Spleen (tissue), 7 donors: ENCODE measurements at regions not wholly inside any gene's neighbourhood (a gene's known extent, or its start where the extent isn't known, plus 50 kb on each side); places are given as distances from the start of the nearest gene placed in this dataset.

Source experiments
- POLR2A ChIP-seq, 3 donors: fragments of 450-650 bp; IDR thresholded peaks; one replicate each; pipeline ENCODE4 v1.5.1; 2017; ENCODE audit warnings: antibody characterized with exemption in 3 of 3, mild to moderate bottlenecking in 1 of 3
- POLR2AphosphoS5 ChIP-seq, 3 donors: sonication (generic); formaldehyde crosslinking; IDR thresholded peaks; one replicate each; pipeline ENCODE4 v1.5.1; 2017; ENCODE audit warnings: antibody characterized with exemption in 3 of 3
- TF ChIP-seq, protein P1 (sequence below), 11 experiments: fragments of 200-600 bp in 7 of 11; fragments of 450-650 bp in 4 of 11; sonication (generic) in 4 of 11; IDR thresholded peaks in 8 of 11; conservative IDR thresholded peaks in 3 of 11; 1 replicate in 7 of 11; 2 replicates in 4 of 11; pipeline versions ENCODE4 v1.4.0 to v1.8.0; 2016 to 2021; ENCODE audit warnings: antibody characterized with exemption in 11 of 11, inconsistent platforms in 4 of 11, mild to moderate bottlenecking in 1 of 11
- donor health status: DM: no; HTN: no; CAD: no; lungs with moderate emphysema.
- donor health status: DM: no; HTN: no; CAD: no.
- donor health status: DM: no; HTN: no; CAD: no.

DNA sequence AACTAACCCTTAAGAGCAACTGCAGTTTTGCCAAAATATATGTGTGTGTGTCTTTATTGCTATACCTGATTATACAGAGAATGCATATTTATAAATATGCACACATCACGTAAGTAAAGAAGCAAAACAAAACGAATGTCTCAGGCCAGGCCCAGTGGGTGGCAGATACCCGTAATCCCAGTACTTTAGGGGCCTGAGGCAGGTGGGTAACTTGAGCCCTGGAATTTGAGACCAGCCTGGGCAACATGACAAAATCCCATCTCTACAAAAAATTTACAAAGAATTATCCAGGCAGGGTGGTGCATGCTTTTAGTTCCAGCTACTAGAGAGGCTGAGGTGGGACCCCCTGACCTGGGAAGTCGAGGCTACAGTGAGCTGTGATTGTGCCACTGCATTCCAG lies 745.3 kb downstream of the SATB2 start:
- TF ChIP-seq, protein P1, sequence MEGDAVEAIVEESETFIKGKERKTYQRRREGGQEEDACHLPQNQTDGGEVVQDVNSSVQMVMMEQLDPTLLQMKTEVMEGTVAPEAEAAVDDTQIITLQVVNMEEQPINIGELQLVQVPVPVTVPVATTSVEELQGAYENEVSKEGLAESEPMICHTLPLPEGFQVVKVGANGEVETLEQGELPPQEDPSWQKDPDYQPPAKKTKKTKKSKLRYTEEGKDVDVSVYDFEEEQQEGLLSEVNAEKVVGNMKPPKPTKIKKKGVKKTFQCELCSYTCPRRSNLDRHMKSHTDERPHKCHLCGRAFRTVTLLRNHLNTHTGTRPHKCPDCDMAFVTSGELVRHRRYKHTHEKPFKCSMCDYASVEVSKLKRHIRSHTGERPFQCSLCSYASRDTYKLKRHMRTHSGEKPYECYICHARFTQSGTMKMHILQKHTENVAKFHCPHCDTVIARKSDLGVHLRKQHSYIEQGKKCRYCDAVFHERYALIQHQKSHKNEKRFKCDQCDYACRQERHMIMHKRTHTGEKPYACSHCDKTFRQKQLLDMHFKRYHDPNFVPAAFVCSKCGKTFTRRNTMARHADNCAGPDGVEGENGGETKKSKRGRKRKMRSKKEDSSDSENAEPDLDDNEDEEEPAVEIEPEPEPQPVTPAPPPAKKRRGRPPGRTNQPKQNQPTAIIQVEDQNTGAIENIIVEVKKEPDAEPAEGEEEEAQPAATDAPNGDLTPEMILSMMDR (IDR thresholded peaks at IDR 0.05 in 8 of 11, conservative IDR thresholded peaks at IDR 0.05 in 3 of 11): no peak
- TF ChIP-seq POLR2A (IDR thresholded peaks at IDR 0.05): no peak
- no peak for TF ChIP-seq POLR2AphosphoS5 (IDR thresholded peaks at IDR 0.05)
